HG03097 (cell line): ENCODE measurements at regions not wholly inside any gene's neighbourhood (a gene's known extent, or its start where the extent isn't known, plus 50 kb on each side); places are given as distances from the start of the nearest gene placed in this dataset.

ENCODE experiments used
- ATAC-seq: cut with Tn5 transposase; IDR thresholded peaks from one replicate; pipeline ENCODE4 v1.9.1; 2021; ENCODE audit not compliant: unreplicated experiment, low FRiP score

DNA sequence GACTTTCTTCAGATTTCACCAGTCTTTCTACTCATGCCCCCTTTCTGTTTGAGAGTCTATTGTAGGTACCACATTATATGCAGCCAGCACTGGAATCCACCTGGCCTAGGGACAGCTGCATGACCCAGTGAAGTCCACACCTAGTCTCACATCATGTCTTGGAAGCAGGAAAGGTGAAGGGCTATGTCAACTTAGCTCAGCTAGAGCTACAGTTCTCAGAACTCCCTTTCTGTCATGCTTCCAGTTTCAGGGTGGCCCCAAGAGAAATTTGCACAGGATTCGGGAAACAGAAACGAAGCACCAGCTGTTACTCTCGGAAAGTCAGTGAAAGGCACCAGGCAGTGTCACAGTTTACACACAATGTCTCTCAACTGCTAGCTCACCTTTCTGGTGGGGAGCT is 51.6 kb upstream of the NLRP1 start:
- ATAC-seq, result no peak

DNA sequence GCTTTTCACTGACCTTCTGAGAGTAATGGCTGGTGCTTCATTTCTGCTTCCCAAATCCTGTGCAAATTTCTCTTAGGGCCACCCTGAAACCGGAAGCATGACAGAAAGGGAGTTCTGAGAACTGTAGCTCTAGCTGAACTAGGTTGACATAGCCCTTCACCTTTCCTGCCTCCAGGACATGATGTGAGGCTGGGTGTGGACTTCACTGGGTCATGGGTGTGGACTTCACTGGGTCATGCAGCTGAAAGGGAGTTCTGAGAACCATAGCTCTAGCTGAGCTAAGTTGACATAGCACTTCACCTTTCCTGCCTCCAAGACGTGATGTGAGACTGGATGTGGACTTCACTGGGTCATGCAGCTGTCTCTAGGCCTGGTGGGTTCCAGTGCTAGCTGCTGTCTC is 54.3 kb upstream of the NLRP1 start:
- ATAC-seq, result no peak

DNA sequence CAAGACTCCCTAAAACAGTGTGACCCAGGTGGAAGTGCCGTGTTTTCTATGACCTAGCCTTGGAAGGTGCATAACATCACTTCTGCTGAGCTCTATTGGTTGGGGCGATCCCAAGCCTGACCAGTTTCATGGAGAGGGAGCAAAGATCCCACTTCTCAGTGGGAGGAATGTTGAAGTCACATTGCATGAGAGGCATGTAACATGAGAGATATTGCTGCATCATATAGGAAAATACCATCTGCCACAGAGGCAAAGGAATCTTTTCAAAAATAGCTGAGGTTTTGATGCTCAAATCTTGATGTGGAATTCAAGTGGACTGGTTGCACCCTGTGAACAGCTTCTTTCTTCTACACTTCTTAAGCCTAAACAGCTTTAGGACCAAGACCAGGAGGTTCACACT is 56.4 kb upstream of the NLRP1 start:
- ATAC-seq, result no peak

DNA sequence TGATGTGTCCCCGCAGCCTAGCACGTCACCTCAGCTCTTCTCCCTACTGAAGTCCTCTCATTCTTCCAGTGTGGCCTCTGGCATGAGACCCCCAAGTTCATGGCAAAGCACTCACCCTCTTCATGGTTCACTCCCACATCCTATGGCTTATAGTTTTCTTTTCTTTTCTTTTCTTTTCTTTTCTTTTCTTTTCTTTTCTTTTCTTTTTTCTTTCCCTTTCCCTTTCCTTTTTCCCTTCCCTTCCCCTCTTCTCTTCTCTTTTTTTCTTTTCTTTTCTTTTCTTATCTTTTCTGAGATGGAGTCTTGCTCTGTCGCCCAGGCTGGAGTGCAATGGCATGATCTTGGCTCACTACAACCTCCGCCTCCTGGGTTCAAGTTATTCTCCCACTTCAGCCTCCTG is 58.4 kb upstream of the NLRP1 start:
- no peak for ATAC-seq

DNA sequence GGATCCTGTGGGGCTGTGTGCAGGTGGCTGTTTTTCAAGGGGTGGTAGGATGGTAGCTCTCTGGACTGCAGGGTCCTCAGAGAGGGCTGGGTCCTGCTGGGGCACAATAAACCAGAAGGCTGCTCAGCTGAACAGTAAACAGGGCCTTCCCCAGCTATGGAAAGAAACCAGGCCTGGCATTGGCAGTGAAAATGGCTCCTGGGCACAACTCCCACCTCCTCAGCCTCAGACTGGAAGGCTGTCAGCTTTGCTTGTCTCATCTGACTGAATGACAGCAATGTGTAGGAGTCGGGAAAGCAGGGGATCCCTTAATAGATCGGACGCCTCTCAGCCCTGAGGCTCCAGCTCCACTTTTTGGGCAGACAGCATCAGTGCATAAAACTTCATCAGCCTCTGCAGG is 59.8 kb upstream of the NLRP1 start:
- ATAC-seq, result no peak

DNA sequence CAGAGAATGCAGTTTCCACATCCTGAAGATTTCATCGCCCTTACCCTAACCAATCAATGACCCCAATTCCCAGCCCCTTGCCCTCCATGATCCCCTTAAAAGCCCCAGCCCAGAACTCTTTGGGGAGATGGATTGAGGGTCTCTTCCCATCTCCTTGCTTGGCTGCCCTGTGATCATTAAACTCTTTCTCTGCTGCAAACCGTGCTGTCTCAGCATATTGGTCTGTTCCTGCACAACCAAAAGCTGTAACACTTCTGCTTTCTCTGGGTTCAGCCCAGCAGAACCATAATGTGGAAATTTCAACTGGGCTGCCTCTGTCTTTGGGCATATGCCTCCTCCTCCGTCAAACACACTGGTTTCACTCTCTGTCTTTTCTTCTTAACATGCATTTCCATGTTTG is 67.0 kb upstream of the NLRP1 start:
- ATAC-seq, result no peak

DNA sequence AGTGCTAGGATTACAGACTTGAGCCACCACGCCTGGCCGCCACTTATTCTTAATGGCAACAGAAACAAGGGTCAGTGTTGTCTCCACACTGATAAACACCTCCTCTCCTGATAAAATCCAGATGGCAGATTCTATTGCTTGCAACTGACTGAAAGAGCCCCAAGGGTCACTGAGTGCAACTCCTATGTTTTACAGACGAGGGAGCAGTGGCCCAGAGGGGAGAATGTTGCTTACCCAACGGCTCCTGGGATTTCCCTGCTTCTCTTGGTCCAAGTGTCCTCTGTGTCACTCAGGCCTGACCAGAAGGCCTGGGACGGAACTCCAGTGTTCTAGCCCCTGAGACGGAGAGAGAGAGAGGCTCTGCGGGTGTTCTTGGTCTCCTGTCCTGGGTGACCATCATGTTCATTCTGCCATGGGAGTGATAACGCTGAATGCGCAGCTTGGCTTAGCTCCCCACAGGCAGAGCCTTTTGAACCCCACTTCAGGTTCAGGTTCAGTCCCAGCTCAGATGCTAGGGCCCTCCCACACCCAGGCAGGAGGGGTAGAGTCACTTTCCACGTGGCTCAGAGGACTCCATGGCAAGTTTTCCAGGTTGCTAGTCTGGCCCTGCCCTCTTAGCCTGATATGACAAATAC is 77.3 kb upstream of the NLRP1 start:
- no peak for ATAC-seq

DNA sequence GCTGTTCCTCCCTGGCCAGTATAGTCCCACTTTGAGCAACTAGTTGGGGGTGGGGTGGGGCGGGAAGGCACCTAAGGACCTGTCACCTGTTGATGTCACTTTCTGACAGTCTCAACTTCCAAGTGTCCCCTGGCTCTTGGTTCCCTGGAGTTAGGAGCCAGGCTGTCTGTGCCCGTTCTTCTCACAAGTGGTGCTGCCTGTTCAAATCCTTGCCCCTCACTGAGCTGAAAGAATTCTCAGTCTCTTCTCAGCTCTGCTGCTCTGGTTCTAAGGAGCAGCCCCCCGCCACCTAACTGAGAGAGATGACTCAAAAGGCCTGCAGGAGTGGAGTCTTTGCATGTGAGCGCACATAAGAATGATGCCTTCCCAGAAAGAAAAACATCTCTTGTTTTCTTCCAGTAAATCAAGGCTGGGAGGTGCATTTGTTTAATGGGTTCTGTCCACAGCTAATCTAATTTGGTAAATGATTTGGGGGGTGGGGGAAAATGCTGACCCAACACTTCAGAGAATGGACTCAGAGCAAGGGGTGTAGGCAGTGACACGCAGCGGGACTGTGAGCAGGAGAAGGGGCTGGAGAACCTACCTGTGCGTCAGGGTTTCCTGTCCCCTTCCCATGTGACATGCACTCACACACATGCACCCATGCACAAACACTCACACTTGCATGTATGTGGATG is 78.2 kb upstream of the NLRP1 start:
- ATAC-seq, result no peak

DNA sequence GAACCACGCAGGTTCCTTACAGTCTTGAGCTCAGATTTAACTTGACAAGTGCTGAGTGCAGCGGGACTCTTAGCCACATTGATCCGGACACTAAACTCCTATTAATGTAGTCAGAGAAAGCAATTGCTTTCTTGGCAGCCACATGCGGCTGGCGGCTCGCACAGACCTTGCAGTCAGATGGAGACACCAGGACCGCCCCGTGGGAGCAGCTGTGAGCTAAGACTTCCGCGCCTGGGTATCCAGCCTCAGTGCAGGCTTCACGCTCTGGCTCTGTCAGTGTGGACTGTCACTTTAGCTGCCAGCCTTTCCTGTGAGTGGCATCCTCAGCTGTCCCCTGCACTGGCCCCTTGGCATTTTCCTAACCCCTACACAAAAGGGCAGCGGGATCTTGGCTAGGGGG is 80.9 kb upstream of the NLRP1 start:
- no peak for ATAC-seq

DNA sequence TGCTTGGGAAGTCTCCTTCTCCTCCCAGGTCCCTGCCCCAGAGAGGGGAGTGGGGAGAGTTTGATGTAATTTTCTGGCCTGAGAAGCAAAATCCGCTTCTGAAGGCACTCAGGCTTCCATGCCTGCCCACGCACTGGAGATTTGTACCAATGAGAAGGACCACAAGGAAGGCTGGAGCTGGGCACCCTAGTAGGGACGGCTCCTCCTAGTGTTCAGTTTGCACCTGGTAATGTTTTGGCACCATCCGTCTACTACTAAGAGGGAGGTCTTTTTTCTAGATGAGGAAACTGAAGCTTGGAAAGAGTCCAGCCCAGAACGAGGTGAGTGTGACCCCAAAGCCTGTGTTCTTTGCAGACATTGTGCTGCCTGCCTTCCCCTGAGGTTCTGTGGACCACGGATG is 83.6 kb upstream of the NLRP1 start:
- ATAC-seq, result no peak

DNA sequence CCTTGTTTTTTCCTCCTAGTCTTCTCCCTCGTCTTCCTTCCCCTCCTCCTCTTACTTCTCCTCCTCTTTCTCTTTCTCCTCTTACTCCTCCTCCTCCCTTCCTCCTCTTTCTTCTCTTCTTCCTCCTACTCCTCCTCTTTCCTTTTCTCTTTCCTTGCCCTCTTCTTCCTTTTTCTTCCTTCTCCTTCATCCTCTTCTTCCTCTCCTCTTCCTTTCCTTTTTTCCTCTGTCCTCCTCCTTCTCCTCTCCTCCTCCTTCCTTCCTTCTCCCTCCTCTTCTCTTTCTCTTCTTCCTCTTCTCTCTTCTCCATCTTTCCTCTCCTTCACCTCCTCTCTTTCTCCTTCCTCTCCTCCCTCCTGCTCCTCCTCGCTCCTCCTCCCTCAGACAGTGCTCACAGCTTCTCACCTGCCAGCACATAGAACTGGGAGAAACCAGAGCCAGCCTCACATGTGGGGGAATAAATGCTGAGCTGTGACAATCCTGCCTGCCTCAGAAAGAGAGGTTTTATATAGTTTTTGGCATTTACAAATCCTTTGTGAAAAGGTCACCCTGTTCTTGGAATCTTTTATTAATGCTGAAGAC is 84.3 kb upstream of the NLRP1 start:
- no peak for ATAC-seq

DNA sequence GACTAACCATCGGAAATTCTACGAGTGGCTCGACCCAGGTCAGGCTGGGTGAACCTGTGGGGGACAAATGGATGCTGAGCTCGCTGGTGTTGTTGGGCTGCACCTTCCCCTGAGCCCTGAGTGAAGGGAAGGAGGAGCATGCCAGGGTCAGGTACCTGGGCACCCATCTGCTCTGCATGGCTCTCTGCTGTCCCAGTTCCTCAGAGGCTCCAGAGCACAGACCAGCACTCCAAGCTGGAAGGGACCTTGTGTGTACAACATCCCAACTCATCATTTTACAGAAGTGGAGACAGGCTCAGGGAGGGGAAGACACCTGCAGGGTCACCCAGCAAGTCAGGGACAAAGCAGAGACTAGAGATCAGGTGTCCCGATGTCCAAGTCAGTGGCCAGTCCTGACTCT is 84.9 kb upstream of the NLRP1 start:
- ATAC-seq, result no peak

DNA sequence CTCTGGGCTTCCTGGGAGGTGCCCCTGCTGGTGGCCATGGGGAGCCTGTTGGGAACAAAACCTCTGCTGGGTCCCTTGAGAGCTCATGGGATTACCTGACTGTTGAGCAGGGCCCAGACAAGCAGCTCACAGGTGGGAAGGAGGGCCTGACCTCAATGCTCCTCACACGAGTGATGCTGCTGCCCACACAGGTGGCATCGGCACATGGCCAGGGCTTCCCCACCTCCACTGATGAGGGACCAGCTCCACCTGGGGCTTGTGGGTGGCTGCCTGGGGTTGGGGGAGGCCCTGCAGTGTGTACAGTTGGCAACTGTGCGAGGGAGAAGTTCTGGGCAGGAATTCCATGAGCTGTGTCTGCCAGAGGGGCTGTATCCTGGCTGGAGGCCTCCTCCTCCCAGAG is 87.8 kb upstream of the NLRP1 start:
- no peak for ATAC-seq

DNA sequence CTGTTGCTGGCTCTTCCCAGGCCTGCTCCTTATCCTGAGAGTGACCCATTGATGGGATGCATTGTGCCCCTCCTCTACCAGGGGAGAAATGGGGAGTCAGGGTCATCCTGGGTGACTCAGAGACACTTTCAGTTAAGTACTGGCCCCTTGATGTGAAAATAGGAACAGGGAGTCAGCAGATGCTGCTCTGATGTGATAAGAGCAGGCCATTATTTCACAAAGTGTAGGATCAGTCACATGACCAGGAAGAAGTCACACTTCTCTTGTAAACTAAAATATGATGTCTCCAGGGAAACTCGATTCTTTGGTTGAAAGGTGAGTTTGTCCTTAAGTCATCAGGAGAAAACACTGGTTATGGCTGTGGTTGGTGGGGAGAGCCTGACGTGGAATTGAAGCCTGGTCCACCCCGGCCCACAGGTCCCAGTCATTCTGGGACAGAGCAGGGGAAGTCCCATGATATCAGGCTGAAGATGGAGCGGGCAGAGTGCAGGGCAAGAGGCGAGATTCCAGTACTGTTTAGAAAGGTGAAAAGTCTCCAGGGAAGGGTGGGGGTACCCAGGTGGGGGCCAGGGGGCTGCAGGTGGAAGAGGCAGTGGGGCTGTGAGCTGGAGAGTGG is 88.6 kb upstream of the NLRP1 start:
- ATAC-seq, result no peak

DNA sequence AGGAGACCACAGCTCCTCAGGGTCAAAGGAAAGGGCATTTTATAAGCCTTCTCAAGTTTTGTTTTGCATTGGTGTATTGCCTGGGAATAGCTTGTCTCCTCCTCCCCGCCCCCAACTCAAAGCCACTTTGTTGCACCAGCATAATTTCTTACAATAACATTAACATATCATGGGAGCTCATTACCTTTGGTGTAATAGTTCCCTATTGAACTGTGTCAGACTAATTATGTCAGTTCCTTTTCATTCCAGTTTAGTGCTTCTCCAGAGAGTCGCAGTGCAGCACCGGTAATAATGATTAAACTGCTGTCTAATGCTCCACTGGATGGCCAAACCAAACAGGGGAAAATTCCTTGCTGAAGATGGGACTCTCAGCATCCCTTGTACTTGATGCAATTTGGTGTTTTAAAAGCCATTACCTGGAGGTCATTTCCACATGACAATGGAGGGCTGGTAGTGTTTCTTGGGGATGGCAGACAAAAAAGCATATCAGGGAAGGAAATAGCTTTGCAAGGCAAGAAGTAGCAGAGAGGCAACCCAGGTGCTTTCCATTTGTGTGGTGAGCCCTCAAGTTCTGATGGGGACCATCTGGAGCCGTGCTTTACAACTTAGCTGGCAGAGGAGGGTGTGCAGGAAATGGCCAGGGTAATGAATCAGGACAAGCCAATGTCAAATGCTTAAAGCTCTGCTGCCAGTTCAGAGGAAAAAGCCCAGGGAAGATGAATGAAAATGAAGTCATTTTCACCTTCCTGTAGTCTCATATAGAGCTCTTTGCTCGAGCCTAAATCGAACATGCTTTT is 91.5 kb upstream of the NLRP1 start:
- ATAC-seq, result no peak

DNA sequence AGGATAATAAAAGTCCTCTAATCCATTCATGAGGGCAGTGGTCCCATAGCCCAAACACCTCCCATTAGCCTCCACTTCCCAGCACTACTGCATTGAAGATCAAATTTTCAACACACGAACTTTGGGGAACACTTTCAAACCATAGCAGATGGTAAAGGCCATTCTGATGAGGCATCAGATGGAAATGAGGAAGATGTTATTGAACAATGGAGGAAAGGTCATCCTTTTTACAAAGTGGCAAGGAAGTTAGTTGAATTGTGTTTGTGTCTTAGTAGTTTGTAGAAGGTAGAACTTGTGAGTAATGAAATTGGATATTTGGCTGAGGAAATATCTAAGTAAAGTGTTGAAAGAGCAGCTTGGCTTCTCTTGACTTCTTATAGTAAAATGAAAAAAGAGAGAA is 93.3 kb upstream of the NLRP1 start:
- ATAC-seq, result no peak

DNA sequence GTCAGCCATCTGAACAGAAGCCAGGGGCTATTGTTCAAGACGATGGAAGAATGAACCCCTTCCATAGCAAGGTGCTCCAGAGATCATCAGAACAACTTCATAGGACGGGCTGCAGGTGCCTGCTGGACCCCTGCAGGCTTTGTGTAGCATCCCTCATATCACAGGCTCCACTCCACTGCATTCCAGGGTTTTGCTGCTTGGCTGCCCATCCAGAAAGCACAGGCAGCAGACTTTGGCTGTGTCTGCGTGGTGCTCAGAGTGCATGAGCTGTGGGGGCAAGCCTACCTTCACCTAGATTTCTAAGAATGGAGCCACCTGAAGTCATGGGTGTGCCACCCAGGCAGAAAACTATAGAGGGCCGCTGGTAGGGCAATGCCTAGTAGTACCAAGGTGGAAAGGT is 93.9 kb upstream of the NLRP1 start:
- no peak for ATAC-seq

DNA sequence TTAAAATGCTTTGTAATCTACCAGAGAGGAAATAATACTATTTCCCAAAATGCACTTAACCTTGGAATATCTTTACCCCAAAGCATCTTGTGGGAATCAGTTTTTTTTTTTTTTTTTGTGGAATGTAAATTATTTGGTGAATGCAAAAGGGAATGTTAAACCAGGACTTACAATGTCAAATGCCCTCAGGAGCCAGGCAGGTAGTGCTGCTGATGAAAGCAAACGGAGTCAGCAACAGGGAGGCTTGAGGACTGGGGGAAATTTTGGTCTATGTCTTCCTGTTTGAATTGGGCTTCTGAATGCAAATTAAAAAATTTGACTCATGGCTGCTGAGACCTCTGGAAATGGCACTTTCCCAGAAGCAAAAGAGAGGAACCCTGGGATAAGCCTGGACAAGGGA is 96.5 kb upstream of the NLRP1 start:
- no peak for ATAC-seq

DNA sequence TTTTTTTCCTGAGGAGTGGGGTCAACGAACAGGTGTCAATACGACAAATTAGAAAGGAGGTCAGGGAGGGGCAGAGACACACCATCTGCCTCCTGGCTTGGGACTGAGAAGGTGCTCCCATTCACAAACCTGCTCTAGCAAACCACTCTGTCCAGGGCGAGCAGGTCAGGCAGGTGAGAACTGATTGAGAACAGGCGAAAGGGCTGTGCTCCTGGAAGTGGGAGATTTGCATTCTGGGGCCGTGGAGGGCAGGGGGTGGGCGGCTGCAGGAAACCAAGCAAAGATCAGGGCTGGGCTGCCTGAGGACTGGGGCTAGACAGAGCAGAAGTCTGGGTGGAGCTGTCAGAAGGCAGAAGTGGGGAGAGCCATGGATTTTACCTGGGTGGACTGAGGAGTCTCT is 98.9 kb upstream of the NLRP1 start:
- no peak for ATAC-seq

DNA sequence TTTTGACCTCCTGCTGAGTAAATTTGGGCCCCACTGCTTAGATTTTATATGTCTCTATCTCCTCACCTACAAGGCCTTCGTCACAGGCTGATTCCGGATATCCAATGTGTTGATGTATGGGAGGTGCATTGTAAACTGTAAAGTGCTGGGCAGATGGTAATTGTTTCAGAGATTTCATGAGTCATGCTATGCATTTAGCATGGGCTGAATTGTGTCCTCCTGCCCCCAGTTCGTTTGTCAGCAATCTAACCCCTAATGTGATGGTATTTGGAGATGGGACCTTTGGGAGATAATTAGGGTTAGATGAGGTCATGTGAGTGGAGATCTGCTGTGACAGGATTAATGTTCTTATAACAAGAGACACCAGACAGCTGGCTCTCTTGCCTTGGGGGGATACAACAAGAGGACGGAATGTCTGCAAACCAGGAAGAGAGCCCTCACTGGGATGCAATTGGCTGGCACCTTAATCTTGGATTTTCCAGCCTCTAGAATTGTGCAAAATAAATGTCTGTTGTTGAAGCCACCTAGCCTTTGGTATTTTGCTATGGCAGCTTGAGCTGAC is 101.8 kb upstream of the NLRP1 start:
- no peak for ATAC-seq

DNA sequence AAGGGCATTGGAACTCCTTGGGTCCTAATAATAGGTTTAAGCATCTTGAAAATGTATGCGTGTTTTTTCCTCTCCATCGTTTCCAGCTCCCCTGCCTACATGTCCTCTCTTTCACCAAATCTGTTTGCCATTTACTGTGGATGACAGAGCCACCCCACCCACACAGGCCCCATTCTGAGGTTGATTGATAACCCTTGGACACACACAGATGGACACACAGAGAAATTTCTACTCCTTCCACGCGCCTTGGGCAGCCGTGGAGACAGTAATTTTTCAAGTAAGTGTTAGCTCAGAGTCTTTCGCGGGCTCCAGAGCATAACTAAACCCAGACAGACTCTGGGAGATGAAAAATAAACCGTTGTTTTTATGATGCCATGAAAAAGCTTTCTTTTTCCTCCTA is 103.3 kb upstream of the NLRP1 start:
- ATAC-seq, result no peak
